Neural progenitor cell (in vitro differentiated cells): ENCODE measurements at regions not wholly inside any gene's neighbourhood (a gene's known extent, or its start where the extent isn't known, plus 50 kb on each side); places are given as distances from the start of the nearest gene placed in this dataset.

Experiments
- DNase-seq: peaks from one replicate; pipeline ENCODE4 v3.0.0-alpha.2; 2016; ENCODE audit warnings: low spot score
- H2AFZ ChIP-seq: fragments of 200-600 bp; sonication (generic); replicated peaks from 2 replicates; pipeline ENCODE4 v1.6.1; 2016; ENCODE audit warnings: antibody characterized with exemption
- H3F3A ChIP-seq: fragments of 200-600 bp; sonication (generic); 2 replicates; pipeline ENCODE4 v1.6.1; 2016; ENCODE audit warnings: antibody characterized with exemption, low read depth
- H3K27ac ChIP-seq: fragments of 200-600 bp; sonication (generic); 2 replicates; pipeline ENCODE4 v1.5.1; 2016; ENCODE audit warnings: mild to moderate bottlenecking
- H3K27me3 ChIP-seq: fragments of 200-600 bp; sonication (generic); 2 replicates; pipeline ENCODE4 v1.6.1; 2016; ENCODE audit warnings: mild to moderate bottlenecking, moderate library complexity
- H3K36me3 ChIP-seq: fragments of 200-600 bp; sonication (generic); 2 replicates; pipeline ENCODE4 v1.5.1; 2016
- H3K4me1 ChIP-seq: fragments of 200-600 bp; sonication (generic); 2 replicates; pipeline ENCODE4 v1.6.1; 2016; ENCODE audit warnings: mixed run types
- H3K4me2 ChIP-seq: fragments of 200-600 bp; sonication (generic); 2 replicates; pipeline ENCODE4 v1.6.1; 2016
- H3K4me3 ChIP-seq: fragments of 200-600 bp; sonication (generic); 2 replicates; pipeline ENCODE4 v1.5.1; 2016
- H3K79me2 ChIP-seq: fragments of 200-600 bp; sonication (generic); 2 replicates; pipeline ENCODE4 v1.6.1; 2016; ENCODE audit warnings: low read depth
- H3K9ac ChIP-seq: fragments of 200-600 bp; sonication (generic); 2 replicates; pipeline ENCODE4 v1.6.1; 2016
- H3K9me3 ChIP-seq: fragments of 200-600 bp; sonication (generic); 2 replicates; pipeline ENCODE4 v1.5.1; 2016; ENCODE audit warnings: low read depth
- H4K20me1 ChIP-seq: fragments of 200-600 bp; sonication (generic); 2 replicates; pipeline ENCODE4 v1.6.1; 2016; ENCODE audit warnings: low read depth
- H3K27ac Mint-ChIP-seq: 3 replicates; pipeline ENCODE4 v1.8.0; 2021; ENCODE audit warnings: mixed read lengths
- H3K27me3 Mint-ChIP-seq: 2 replicates; pipeline ENCODE4 v1.8.0; 2022; ENCODE audit warnings: low read depth, mild to moderate bottlenecking, inconsistent platforms, moderate library complexity, mixed read lengths; ENCODE audit not compliant: insufficient read depth
- H3K36me3 Mint-ChIP-seq: 3 replicates; pipeline ENCODE4 v1.8.0; 2021; ENCODE audit warnings: mixed read lengths
- H3K4me1 Mint-ChIP-seq: 3 replicates; pipeline ENCODE4 v1.8.0; 2021; ENCODE audit warnings: mixed read lengths
- H3K4me3 Mint-ChIP-seq: 3 replicates; pipeline ENCODE4 v1.8.0; 2021; ENCODE audit warnings: mild to moderate bottlenecking, moderate library complexity, mixed read lengths
- H3K9me3 Mint-ChIP-seq: 3 replicates; pipeline ENCODE4 v1.8.0; 2020; ENCODE audit warnings: mixed read lengths
- CTCF ChIP-seq: fragments of 200-600 bp; sonication (generic); IDR thresholded peaks from 2 replicates; pipeline ENCODE4 v1.5.1; 2017; ENCODE audit warnings: antibody characterized with exemption, mild to moderate bottlenecking
- EZH2 ChIP-seq: fragments of 200-600 bp; sonication (generic); IDR thresholded peaks from 2 replicates; pipeline ENCODE4 v1.6.1; 2017; ENCODE audit warnings: antibody characterized with exemption, mild to moderate bottlenecking, moderate library complexity
- EZH2phosphoT487 ChIP-seq: fragments of 200-600 bp; sonication (generic); IDR thresholded peaks from 2 replicates; pipeline ENCODE4 v1.6.1; 2017; ENCODE audit warnings: antibody characterized with exemption

GRCh38 chr10:56472978-56473377, 111.9 kb upstream of the ZWINT start:
- Histone ChIP-seq H3K27me3 (no peaks in the 10 kb centered on the region), H3K9ac (no peak overlapping the region), H3K4me3 (no peak overlapping the region), H2AFZ (no peak overlapping the region), H3K9me3 (no peaks in the 10 kb centered on the region), H3K4me1 (no peaks in the 10 kb centered on the region), H3F3A (no peaks in the 10 kb centered on the region), H3K4me2 (no peak overlapping the region), H3K36me3 (no peaks in the 10 kb centered on the region), H3K27ac (no peak overlapping the region), H3K79me2 (no peaks in the 10 kb centered on the region), H4K20me1 (no peaks in the 10 kb centered on the region)
- Mint-ChIP-seq H3K4me3 (no peak overlapping the region), H3K27ac (no peak overlapping the region), H3K4me1 (no peaks in the 10 kb centered on the region), H3K27me3 (no peaks in the 10 kb centered on the region), H3K36me3 (no peaks in the 10 kb centered on the region), H3K9me3 (no peaks in the 10 kb centered on the region)
- no peak for DNase-seq
- TF ChIP-seq EZH2 (no peak), EZH2phosphoT487 (no peak), CTCF (no peak)

GRCh38 chr10:56470701-56471100, 109.6 kb upstream of the ZWINT start:
- Mint-ChIP-seq H3K27ac (no peak overlapping the region), H3K9me3 (no peaks in the 10 kb centered on the region), H3K4me1 (no peaks in the 10 kb centered on the region), H3K27me3 (no peaks in the 10 kb centered on the region), H3K4me3 (no peak overlapping the region), H3K36me3 (no peaks in the 10 kb centered on the region)
- DNase-seq, result no peak
- Histone ChIP-seq H3K9ac (no peak overlapping the region), H3K27ac (no peak overlapping the region), H3K79me2 (no peaks in the 10 kb centered on the region), H3K36me3 (no peaks in the 10 kb centered on the region), H3F3A (no peaks in the 10 kb centered on the region), H3K4me3 (no peak overlapping the region), H4K20me1 (no peaks in the 10 kb centered on the region), H2AFZ (no peak overlapping the region), H3K9me3 (no peaks in the 10 kb centered on the region), H3K27me3 (no peaks in the 10 kb centered on the region), H3K4me2 (no peak overlapping the region), H3K4me1 (no peaks in the 10 kb centered on the region)
- TF ChIP-seq CTCF (no peak), EZH2phosphoT487 (no peak), EZH2 (no peak)

GRCh38 chr10:56469482-56469881, 108.4 kb upstream of the ZWINT start:
- Histone ChIP-seq H3K9me3 (no peaks in the 10 kb centered on the region), H3K27me3 (no peaks in the 10 kb centered on the region), H3K4me2 (no peak overlapping the region), H3F3A (no peaks in the 10 kb centered on the region), H3K36me3 (no peaks in the 10 kb centered on the region), H3K9ac (no peak overlapping the region), H3K27ac (no peak overlapping the region), H3K79me2 (no peaks in the 10 kb centered on the region), H3K4me3 (no peak overlapping the region), H3K4me1 (no peaks in the 10 kb centered on the region), H4K20me1 (no peaks in the 10 kb centered on the region), H2AFZ (no peak overlapping the region)
- no peak overlapping the region for H3K4me3 Mint-ChIP-seq
- no peaks in the 10 kb centered on the region for H3K36me3 Mint-ChIP-seq
- H3K27ac Mint-ChIP-seq, result no peak overlapping the region
- no peaks in the 10 kb centered on the region for H3K9me3 Mint-ChIP-seq
- H3K4me1 Mint-ChIP-seq, result no peaks in the 10 kb centered on the region
- H3K27me3 Mint-ChIP-seq, result no peaks in the 10 kb centered on the region
- DNase-seq, result no peak
- TF ChIP-seq CTCF (peak; percentile 25), EZH2phosphoT487 (no peak), EZH2 (no peak)

- no peaks in the 10 kb centered on the region for H3K36me3 ChIP-seq
- H3K4me1 ChIP-seq, result no peaks in the 10 kb centered on the region
- DNase-seq, result no peak
- no peaks in the 10 kb centered on the region for H3K4me1 Mint-ChIP-seq
- no peaks in the 10 kb centered on the region for H3K36me3 Mint-ChIP-seq
- no peaks in the 10 kb centered on the region for H3K9me3 ChIP-seq
- H3K27ac ChIP-seq, result no peak overlapping the region
- H3K4me3 Mint-ChIP-seq, result no peak overlapping the region
- H3K4me2 ChIP-seq, result no peak overlapping the region
- H3K9ac ChIP-seq, result no peak overlapping the region
- no peak overlapping the region for H2AFZ ChIP-seq
- no peak for TF ChIP-seq CTCF
- TF ChIP-seq EZH2, result no peak
- no peak for TF ChIP-seq EZH2phosphoT487
- H3K79me2 ChIP-seq, result no peaks in the 10 kb centered on the region
- H4K20me1 ChIP-seq, result no peaks in the 10 kb centered on the region
- no peak overlapping the region for H3K4me3 ChIP-seq
- no peak overlapping the region for H3K27ac Mint-ChIP-seq
- H3K27me3 ChIP-seq, result peaks cover 2% of the 10 kb centered on the region
- no peaks in the 10 kb centered on the region for H3K9me3 Mint-ChIP-seq
- H3K27me3 Mint-ChIP-seq, result no peaks in the 10 kb centered on the region
- H3F3A ChIP-seq, result no peaks in the 10 kb centered on the region
Measured at GRCh38 chr10:56466005-56466404, 104.9 kb upstream of the ZWINT start.
